ENCODE measurements at regions not wholly inside any gene's neighbourhood (a gene's known extent, or its start where the extent isn't known, plus 50 kb on each side); places are given as distances from the start of the nearest gene placed in this dataset.

DNA sequence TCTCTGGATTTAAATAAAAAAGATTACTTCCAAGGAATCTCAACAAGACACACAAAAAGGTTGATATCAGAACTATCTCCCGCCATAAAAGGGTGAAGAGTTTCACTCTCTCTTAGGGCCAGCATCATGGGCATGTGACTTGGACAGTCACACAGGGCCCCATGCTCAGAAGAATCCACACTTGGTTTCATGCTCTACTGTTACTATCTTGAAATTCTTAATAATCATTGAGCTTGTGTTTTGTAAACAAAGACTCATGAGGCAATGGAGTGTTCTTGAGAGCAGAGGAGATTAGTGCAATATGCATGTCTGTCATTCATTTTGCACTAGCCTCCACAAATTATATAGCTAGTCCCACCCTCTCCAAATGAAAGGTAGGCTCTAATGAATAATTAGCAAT is 58.4 kb downstream of the HMHB1 start:
- DNase-seq (ENCODE audit: low spot score): no peak
- TF ChIP-seq, protein P1, sequence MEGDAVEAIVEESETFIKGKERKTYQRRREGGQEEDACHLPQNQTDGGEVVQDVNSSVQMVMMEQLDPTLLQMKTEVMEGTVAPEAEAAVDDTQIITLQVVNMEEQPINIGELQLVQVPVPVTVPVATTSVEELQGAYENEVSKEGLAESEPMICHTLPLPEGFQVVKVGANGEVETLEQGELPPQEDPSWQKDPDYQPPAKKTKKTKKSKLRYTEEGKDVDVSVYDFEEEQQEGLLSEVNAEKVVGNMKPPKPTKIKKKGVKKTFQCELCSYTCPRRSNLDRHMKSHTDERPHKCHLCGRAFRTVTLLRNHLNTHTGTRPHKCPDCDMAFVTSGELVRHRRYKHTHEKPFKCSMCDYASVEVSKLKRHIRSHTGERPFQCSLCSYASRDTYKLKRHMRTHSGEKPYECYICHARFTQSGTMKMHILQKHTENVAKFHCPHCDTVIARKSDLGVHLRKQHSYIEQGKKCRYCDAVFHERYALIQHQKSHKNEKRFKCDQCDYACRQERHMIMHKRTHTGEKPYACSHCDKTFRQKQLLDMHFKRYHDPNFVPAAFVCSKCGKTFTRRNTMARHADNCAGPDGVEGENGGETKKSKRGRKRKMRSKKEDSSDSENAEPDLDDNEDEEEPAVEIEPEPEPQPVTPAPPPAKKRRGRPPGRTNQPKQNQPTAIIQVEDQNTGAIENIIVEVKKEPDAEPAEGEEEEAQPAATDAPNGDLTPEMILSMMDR (IDR thresholded peaks at IDR 0.05; ENCODE audit: extremely low read depth, missing control alignments): no peak

DNA sequence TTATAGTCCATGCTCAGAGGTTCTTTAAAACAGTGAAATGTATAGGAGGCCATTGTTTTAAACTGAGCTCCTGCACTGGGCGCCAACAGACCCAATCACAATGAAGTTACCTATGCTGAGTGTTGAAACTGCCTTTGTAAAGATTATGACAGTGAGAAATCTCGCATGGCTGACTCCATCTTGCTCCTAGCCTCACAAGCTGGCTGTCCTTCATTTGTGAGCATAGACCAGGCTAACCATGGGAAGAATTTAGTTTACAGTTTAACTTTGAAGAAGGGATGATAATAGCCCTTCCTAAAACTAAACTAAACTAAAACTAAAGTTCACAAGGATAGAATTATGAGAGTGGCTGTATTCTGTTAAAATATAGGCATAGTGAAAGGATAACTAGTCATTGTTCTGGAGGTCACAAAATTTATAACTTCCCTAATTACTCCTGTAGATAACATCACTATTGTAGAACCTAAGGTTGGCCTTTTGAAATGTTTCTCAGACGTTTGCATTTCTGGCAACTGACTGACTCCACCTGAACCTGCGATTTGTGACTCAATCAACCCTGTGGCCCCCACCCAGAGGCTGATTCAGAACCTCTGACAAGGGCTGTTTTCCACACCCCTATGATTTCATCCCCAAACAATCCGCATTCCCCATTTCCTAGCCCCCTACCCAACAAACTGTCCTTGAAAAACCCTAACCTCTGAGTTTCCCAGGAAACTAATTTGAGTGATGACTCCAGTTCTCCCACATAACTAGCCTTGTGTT is 59.1 kb downstream of the HMHB1 start:
- TF ChIP-seq, protein P1 (IDR thresholded peaks at IDR 0.05; ENCODE audit: extremely low read depth, missing control alignments): no peak
- no peak for DNase-seq (ENCODE audit: low spot score)

DNA sequence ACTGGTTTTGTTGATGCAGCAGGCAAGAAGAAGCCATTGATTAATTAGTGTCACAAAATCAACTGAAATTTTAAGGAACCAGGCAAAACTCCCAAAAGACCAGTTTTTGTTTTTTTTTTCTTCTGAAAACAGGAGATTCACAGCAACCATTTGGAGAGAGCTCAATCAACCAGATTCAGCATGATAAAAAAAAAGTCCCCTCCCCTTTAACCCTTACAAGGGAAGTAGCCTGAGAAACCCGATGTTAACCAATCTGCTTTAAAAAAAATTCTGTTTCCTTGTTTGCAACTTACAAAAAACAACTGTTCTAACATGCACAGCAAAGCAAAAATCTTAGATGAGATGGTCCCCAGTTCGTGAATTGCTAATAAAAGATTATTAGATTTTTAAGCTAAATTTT is 59.7 kb downstream of the HMHB1 start:
- no peak for DNase-seq (ENCODE audit: low spot score)

DNA sequence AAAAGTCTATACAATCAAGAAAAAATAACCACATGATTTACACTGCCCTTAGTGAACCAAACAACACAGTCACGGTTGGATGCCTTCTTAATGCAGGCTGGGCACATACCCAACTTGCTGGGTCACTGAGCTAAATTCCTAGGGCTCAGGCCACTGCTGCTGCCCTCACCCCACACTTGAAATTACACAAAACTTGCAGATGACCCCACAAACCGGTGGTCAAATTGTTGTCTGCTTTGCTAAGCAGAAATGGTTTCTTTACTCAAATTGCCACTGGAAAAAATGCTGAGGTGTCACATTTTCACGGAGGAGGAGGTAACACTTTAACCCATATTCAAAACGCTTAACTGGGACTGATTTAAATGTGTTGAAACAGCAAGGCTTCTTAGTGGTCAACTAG is 62.4 kb downstream of the HMHB1 start:
- no peak for DNase-seq (ENCODE audit: low spot score)
- TF ChIP-seq, protein P1 (IDR thresholded peaks at IDR 0.05; ENCODE audit: extremely low read depth, missing control alignments): no peak

More for the DNA sequence above, 59.7 kb downstream of the HMHB1 start:
- TF ChIP-seq, protein P1 (IDR thresholded peaks at IDR 0.05; ENCODE audit: extremely low read depth, missing control alignments): no peak

DNA sequence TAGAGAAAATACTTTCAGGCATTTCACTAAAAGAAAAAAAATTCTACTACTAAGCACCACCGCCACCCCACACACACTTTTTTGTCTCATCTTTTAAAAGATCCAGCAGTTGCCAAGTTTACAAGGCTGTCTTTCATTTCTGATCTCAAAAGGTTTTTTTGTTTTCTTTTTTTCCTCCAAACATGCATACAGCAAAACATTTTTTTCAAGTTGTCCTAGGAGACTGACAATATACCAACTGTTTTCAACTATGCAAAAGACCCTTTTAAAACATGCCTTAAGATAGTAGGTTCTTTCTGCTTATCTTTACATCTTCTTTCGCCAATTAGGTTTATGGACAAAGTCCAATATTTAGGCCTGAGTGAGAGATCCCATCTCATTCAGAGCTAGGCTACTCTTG is 65.2 kb downstream of the HMHB1 start:
- TF ChIP-seq, protein P1 (IDR thresholded peaks at IDR 0.05; ENCODE audit: extremely low read depth, missing control alignments): no peak
- DNase-seq (ENCODE audit: low spot score): no peak

DNA sequence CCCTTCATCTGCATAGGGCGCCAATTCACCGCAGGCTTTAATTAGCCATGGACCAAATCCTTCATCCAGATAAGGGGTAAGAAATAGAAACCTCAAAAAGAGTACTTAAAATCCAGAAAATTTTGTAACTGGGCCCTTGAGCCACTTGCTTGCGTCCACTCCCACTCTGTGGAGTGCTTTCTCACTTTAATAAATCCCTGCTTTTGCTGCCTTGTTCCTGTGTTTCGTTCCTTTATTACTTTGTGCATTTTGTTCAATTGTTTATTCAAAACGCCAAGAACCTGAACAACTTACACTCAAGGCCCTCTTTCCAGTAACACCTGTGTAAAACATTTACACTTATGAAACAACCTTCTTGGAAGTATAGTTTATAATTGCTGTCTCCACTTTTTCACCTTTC is 66.5 kb downstream of the HMHB1 start:
- TF ChIP-seq, protein P1 (IDR thresholded peaks at IDR 0.05; ENCODE audit: extremely low read depth, missing control alignments): no peak
- no peak for DNase-seq (ENCODE audit: low spot score)

DNA sequence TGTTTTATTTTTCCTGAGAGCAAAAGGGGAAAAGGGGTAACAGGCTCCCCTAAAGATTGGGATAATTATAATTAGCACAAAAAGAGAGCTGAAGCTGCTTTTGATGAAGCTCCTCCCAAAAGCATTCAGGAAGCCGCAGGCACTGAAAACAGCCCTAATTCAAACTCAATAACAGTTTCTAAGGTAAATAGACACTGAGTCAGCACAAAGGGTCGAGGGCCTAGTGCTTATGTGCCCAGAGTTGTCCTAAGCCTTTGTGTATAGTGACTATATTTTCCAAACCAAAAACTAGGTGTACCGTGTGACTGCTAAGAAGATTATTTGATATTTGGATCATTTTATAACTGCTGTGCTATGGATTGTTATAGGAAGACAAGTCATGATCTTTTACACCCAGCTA is 67.7 kb downstream of the HMHB1 start:
- no peak for DNase-seq (ENCODE audit: low spot score)
- TF ChIP-seq, protein P1 (IDR thresholded peaks at IDR 0.05; ENCODE audit: extremely low read depth, missing control alignments): no peak

Data from GM20000 (cell line).